Stomach (tissue), 8 donors: ENCODE measurements at regions not wholly inside any gene's neighbourhood (a gene's known extent, or its start where the extent isn't known, plus 50 kb on each side); places are given as distances from the start of the nearest gene placed in this dataset.
"Not testable (repeated sequence)": the region's sequence is repeated elsewhere in the genome, so short reads cannot be mapped to it uniquely, and the experiment has no call there.

Experiments used
- DNase-seq, 2 donors: peaks; one replicate each; pipeline versions ENCODE4 v3.0.0 to v3.0.0-alpha.2; 2013 to 2019
- H3K27ac ChIP-seq, 5 donors: fragments of 200-600 bp in 4 of 5; sonication (generic) in 4 of 5; one replicate each; pipeline ENCODE4 v1.5.1; 2013 to 2019; ENCODE audit warnings: mild to moderate bottlenecking in 1 of 5, moderate library complexity in 1 of 5
- H3K27me3 ChIP-seq, 3 donors: fragments of 200-600 bp; sonication (generic); one replicate each; pipeline ENCODE4 v1.5.1; 2017 to 2019; ENCODE audit warnings: mixed run types in 1 of 3
- H3K36me3 ChIP-seq, 4 donors: fragments of 200-600 bp; sonication (generic); 1 replicate in 3 of 4; 2 replicates in 1 of 4; pipeline ENCODE4 v1.5.1; 2016 to 2019
- H3K4me1 ChIP-seq, 4 donors: fragments of 200-600 bp; sonication (generic); one replicate each; pipeline ENCODE4 v1.5.1; 2016 to 2019
- H3K4me3 ChIP-seq, 4 donors: fragments of 200-600 bp; sonication (generic) in 3 of 4; one replicate each; pipeline ENCODE4 v1.5.1; 2016 to 2019; ENCODE audit warnings: mild to moderate bottlenecking in 1 of 4
- H3K9me3 ChIP-seq, 4 donors: fragments of 200-600 bp; sonication (generic); one replicate each; pipeline ENCODE4 v1.5.1; 2016 to 2019
- CTCF ChIP-seq, 7 experiments: fragments of 450-650 bp in 4 of 7; fragments of 200-600 bp in 3 of 7; sonication (generic) in 3 of 7; IDR thresholded peaks; one replicate each; pipeline ENCODE4 v1.5.1; 2016 to 2019; ENCODE audit warnings: antibody characterized with exemption in 7 of 7, control low read depth in 2 of 7, mild to moderate bottlenecking in 1 of 7
- EP300 ChIP-seq: sonication (generic); formaldehyde crosslinking; IDR thresholded peaks from one replicate; pipeline ENCODE4 v1.6.1; 2017; ENCODE audit warnings: antibody characterized with exemption
- POLR2A ChIP-seq, 4 donors: fragments of 450-650 bp; IDR thresholded peaks; one replicate each; pipeline ENCODE4 v1.6.1; 2016; ENCODE audit warnings: antibody characterized with exemption in 4 of 4, control low read depth in 2 of 4, mild to moderate bottlenecking in 1 of 4, moderate library complexity in 1 of 4
- POLR2AphosphoS5 ChIP-seq, 3 donors: sonication (generic); formaldehyde crosslinking; IDR thresholded peaks; one replicate each; pipeline ENCODE4 v1.6.1; 2016; ENCODE audit warnings: antibody characterized with exemption in 3 of 3
- WGBS, 5 donors: extraction: QIAGEN DNeasy Blood & Tissue Kit in 3 of 5; methylation state at CpG; one replicate each; pipeline versions ENCODE4 v1.1.5 to v1.1.7; 2013 to 2018; 5-methylcytosine and 5-hydroxymethylcytosine counted together
- intact Hi-C: fragments of 100-400 bp; cut with DNase I; formaldehyde crosslinking; loops from one replicate; pipeline ENCODE4 v1.15.1; 2023; ENCODE audit warnings: low total_unique reads
- donor health status: healthy with polysubstance abuse.
- donor health status: Bipolar disorder and iron deficiency.
- donor health status: healthy.

- no peak for DNase-seq
- Histone ChIP-seq H3K27me3 (no peaks in the 10 kb centered on the region), H3K36me3 (no peaks in the 10 kb centered on the region), H3K4me3 (no peak overlapping the region), H3K9me3 (no peaks in the 10 kb centered on the region), H3K4me1 (peaks cover 23 to 68% (median 52%) of the 10 kb centered on the region in 4 donors), H3K27ac (peak overlapping the region in 3 of 5 donors; percentile 23 to 89 (median 82))
- intact Hi-C loops: no loop called here
- WGBS, 5 donors: 77 to 91% (median 90%) methylated on average over 6 of the region's 6 CpGs
- TF ChIP-seq POLR2AphosphoS5 (IDR thresholded peaks at IDR 0.05) (no peak), CTCF (IDR thresholded peaks at IDR 0.05) (no peak), POLR2A (IDR thresholded peaks at IDR 0.05) (no peak), EP300 (no peak)
These were observed 77.1 kb downstream of the C9orf152 start for GRCh38 chr9:110130791-110131416.

DNA sequence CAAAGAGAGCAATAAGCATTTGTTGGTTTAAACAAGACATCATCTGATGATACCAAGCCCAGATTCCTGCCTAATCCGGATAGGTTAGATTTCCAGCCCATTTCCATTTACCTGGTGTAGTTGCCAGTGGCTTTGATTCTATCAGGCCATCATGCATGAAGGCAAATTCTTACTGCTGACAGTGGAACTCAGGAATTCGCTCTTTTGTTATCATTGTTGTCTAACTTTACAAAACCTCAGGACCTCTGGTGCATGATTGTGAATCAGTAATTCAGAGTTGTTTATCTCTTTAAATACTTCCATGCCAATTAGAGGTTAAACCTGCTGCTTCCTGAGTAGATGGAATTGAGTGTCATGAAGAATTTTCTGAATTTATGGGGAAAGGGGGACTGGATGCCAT, 76.5 kb downstream of the C9orf152 start:
- DNase-seq: no peak
- 75 to 91% (median 82%) methylated on average over 2 of the region's 2 CpGs for WGBS, 5 donors
- no peaks in the 10 kb centered on the region for H3K9me3 ChIP-seq
- H3K4me1 ChIP-seq: peaks cover 18 to 62% (median 49%) of the 10 kb centered on the region in 4 donors
- intact Hi-C loops: no loop called here
- TF ChIP-seq POLR2A (IDR thresholded peaks at IDR 0.05) (no peak), EP300 (no peak), POLR2AphosphoS5 (IDR thresholded peaks at IDR 0.05) (no peak), CTCF (IDR thresholded peaks at IDR 0.05) (no peak)
- H3K27ac ChIP-seq: peak overlapping the region in 2 of 5 donors; percentile 9 to 27
- H3K36me3 ChIP-seq: peaks cover 0 to 6% (median 4%) of the 10 kb centered on the region in 4 donors
- no peaks in the 10 kb centered on the region for H3K27me3 ChIP-seq
- H3K4me3 ChIP-seq: no peak overlapping the region

GRCh38 chr9:110132531-110132930, 75.4 kb downstream of the C9orf152 start:
- Histone ChIP-seq H3K27ac (peak overlapping the region in 2 of 5 donors; percentile 9 to 27), H3K4me1 (peaks cover 16 to 56% (median 39%) of the 10 kb centered on the region in 4 donors)
- intact Hi-C loops: not testable (repeated sequence)

GRCh38 chr9:110133059-110133458, 74.9 kb downstream of the C9orf152 start:
- Histone ChIP-seq H3K9me3 (no peaks in the 10 kb centered on the region), H3K36me3 (peaks cover 4 to 21% (median 19%) of the 10 kb centered on the region in 4 donors), H3K4me3 (no peak overlapping the region), H3K27me3 (no peaks in the 10 kb centered on the region), H3K4me1 (peaks cover 10 to 51% (median 34%) of the 10 kb centered on the region in 4 donors), H3K27ac (peak overlapping the region in 2 of 5 donors; percentile 9 to 16)
- no peak for DNase-seq
- intact Hi-C loops: no loop called here
- 59 to 75% (median 70%) methylated on average over 3 of the region's 3 CpGs for WGBS, 5 donors
- no peak for TF ChIP-seq POLR2A (IDR thresholded peaks at IDR 0.05)
- no peak for TF ChIP-seq EP300
- no peak for TF ChIP-seq CTCF (IDR thresholded peaks at IDR 0.05)
- TF ChIP-seq POLR2AphosphoS5 (IDR thresholded peaks at IDR 0.05): no peak

More at GRCh38 chr9:110132531-110132930, 75.4 kb downstream of the C9orf152 start:
- not testable (repeated sequence) for H3K4me3 ChIP-seq, H3K9me3 ChIP-seq, DNase-seq, H3K27me3 ChIP-seq
- WGBS, 5 donors: 90 to 96% (median 94%) methylated on average over 3 of the region's 3 CpGs
- H3K36me3 ChIP-seq: peaks cover 0 to 16% (median 14%) of the 10 kb centered on the region in 4 donors

GRCh38 chr9:110133608-110134210, 74.2 kb downstream of the C9orf152 start:
- no peak for DNase-seq
- Histone ChIP-seq H3K9me3 (no peaks in the 10 kb centered on the region), H3K27me3 (no peaks in the 10 kb centered on the region), H3K36me3 (peaks cover 8 to 27% (median 25%) of the 10 kb centered on the region in 4 donors), H3K4me3 (no peak overlapping the region), H3K4me1 (peaks cover 7 to 44% (median 30%) of the 10 kb centered on the region in 4 donors), H3K27ac (peak overlapping the region in 2 of 5 donors; percentile 9 to 16)
- WGBS, 5 donors: 69 to 79% (median 76%) methylated on average over 4 of the region's 4 CpGs
- intact Hi-C loops: no loop called here
- TF ChIP-seq POLR2AphosphoS5 (IDR thresholded peaks at IDR 0.05) (no peak), CTCF (IDR thresholded peaks at IDR 0.05) (no peak), POLR2A (IDR thresholded peaks at IDR 0.05) (no peak), EP300 (no peak)
